Body of pancreas (tissue), 4 donors: ENCODE measurements at regions not wholly inside any gene's neighbourhood (a gene's known extent, or its start where the extent isn't known, plus 50 kb on each side); places are given as distances from the start of the nearest gene placed in this dataset.

ENCODE experiments used
- POLR2A ChIP-seq, 3 donors: fragments of 450-650 bp; IDR thresholded peaks; one replicate each; pipeline ENCODE4 v1.6.1; 2016; ENCODE audit warnings: antibody characterized with exemption in 3 of 3, mild to moderate bottlenecking in 2 of 3
- TF ChIP-seq, protein P1 (sequence below), 7 experiments: fragments of 450-650 bp in 4 of 7; fragments of 200-600 bp in 3 of 7; sonication (generic) in 3 of 7; IDR thresholded peaks; one replicate each; pipeline ENCODE4 v1.5.1; 2016 to 2019; ENCODE audit warnings: antibody characterized with exemption in 7 of 7

DNA sequence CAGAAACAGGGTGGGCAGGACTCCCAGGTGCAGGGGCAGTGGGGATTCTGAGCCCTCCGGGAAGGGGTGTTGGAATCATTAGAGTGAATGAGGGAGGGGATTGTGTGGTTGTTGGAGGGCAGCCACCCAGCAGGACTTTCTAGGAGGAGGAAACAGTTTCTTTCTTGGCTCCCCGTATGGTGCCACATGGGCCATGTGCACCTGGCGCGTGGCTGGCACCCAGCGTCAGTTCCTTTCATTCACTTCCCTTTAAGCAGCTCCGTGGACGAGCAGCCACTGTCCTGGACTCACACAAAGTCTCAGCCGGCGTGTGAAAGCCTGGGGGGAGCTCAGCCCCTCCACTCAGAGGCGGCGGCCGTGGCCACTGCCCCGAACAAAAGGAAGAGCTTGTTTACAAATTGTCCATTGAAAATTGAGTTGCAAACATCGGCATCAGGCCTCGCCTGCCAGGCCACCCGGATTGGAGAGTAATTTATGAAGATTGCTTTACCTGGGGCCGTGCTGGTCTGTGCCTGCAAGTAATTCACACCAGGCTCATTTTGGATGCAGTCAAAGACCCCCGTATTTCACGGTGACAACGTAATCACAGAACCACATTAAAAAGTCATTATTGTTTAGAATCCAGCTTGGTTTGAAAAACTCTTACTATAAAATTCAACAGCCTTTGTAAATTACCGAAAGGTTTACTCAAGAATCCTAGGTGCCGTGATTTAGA lies 101.7 kb upstream of the C14orf180 start:
- TF ChIP-seq, protein P1, sequence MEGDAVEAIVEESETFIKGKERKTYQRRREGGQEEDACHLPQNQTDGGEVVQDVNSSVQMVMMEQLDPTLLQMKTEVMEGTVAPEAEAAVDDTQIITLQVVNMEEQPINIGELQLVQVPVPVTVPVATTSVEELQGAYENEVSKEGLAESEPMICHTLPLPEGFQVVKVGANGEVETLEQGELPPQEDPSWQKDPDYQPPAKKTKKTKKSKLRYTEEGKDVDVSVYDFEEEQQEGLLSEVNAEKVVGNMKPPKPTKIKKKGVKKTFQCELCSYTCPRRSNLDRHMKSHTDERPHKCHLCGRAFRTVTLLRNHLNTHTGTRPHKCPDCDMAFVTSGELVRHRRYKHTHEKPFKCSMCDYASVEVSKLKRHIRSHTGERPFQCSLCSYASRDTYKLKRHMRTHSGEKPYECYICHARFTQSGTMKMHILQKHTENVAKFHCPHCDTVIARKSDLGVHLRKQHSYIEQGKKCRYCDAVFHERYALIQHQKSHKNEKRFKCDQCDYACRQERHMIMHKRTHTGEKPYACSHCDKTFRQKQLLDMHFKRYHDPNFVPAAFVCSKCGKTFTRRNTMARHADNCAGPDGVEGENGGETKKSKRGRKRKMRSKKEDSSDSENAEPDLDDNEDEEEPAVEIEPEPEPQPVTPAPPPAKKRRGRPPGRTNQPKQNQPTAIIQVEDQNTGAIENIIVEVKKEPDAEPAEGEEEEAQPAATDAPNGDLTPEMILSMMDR (IDR thresholded peaks at IDR 0.05) = no peak
- TF ChIP-seq POLR2A (IDR thresholded peaks at IDR 0.05) = no peak
